ENCODE measurements at regions not wholly inside any gene's neighbourhood (a gene's known extent, or its start where the extent isn't known, plus 50 kb on each side); places are given as distances from the start of the nearest gene placed in this dataset.

GRCh38 chr3:24545887-24546286 lies 51.2 kb upstream of the THRB start:
- no peaks in the 10 kb centered on the region for H3K9me2 ChIP-seq (ENCODE audit: insufficient read depth, low read length)
- no peak overlapping the region for H2AFZ ChIP-seq (ENCODE audit: low read depth, low read length)
- H3K4me2 ChIP-seq (ENCODE audit: low read length): no peak overlapping the region
- no peak overlapping the region for H3K9ac ChIP-seq (ENCODE audit: low read length)
- no peaks in the 10 kb centered on the region for H3F3A ChIP-seq (ENCODE audit: insufficient read depth, low read length, poor library complexity, severe bottlenecking)
- H3K9me3 ChIP-seq (ENCODE audit: low read length): no peaks in the 10 kb centered on the region
- H3K36me3 ChIP-seq (ENCODE audit: insufficient read depth, low read length): no peaks in the 10 kb centered on the region
- no peaks in the 10 kb centered on the region for H3K79me2 ChIP-seq (replicated peaks; ENCODE audit: insufficient read depth, low read length)
- no peaks in the 10 kb centered on the region for H3K27me3 ChIP-seq (ENCODE audit: insufficient read depth, low read depth, low read length)
- H3K27ac ChIP-seq (ENCODE audit: low read length): no peak overlapping the region
- H4K20me1 ChIP-seq (ENCODE audit: insufficient read depth): no peaks in the 10 kb centered on the region
- H3K4me3 ChIP-seq (ENCODE audit: low read length): no peak overlapping the region
- TF ChIP-seq EP300 (conservative IDR thresholded peaks at IDR 0.05; ENCODE audit: poor library complexity, severe bottlenecking) (no peak), REST (IDR thresholded peaks at IDR 0.05; ENCODE audit: borderline replicate concordance) (no peak), EZH2 (IDR thresholded peaks at IDR 0.05; ENCODE audit: borderline replicate concordance, insufficient read depth, low read length, poor library complexity, severe bottlenecking) (no peak), SMC3 (conservative IDR thresholded peaks at IDR 0.05; ENCODE audit: poor library complexity) (no peak), POLR2AphosphoS5 (IDR thresholded peaks at IDR 0.05) (no peak)

- Histone ChIP-seq H3K4me3 (ENCODE audit: low read length) (no peak overlapping the region), H3F3A (ENCODE audit: insufficient read depth, low read length, poor library complexity, severe bottlenecking) (no peaks in the 10 kb centered on the region), H3K9me3 (ENCODE audit: low read length) (no peaks in the 10 kb centered on the region), H3K79me2 (replicated peaks; ENCODE audit: insufficient read depth, low read length) (no peaks in the 10 kb centered on the region), H3K36me3 (ENCODE audit: insufficient read depth, low read length) (no peaks in the 10 kb centered on the region), H4K20me1 (ENCODE audit: insufficient read depth) (no peaks in the 10 kb centered on the region), H2AFZ (ENCODE audit: low read depth, low read length) (no peak overlapping the region), H3K9me2 (ENCODE audit: insufficient read depth, low read length) (no peaks in the 10 kb centered on the region), H3K9ac (ENCODE audit: low read length) (no peak overlapping the region), H3K4me2 (ENCODE audit: low read length) (no peak overlapping the region), H3K27me3 (ENCODE audit: insufficient read depth, low read depth, low read length) (no peaks in the 10 kb centered on the region), H3K27ac (ENCODE audit: low read length) (no peak overlapping the region)
- no peak for TF ChIP-seq REST (IDR thresholded peaks at IDR 0.05; ENCODE audit: borderline replicate concordance)
- TF ChIP-seq EZH2 (IDR thresholded peaks at IDR 0.05; ENCODE audit: borderline replicate concordance, insufficient read depth, low read length, poor library complexity, severe bottlenecking): no peak
- no peak for TF ChIP-seq POLR2AphosphoS5 (IDR thresholded peaks at IDR 0.05)
- TF ChIP-seq EP300 (conservative IDR thresholded peaks at IDR 0.05; ENCODE audit: poor library complexity, severe bottlenecking): no peak
Measured at GRCh38 chr3:24548278-24548677, 53.6 kb upstream of the THRB start.

GRCh38 chr3:24550588-24550987 lies 55.9 kb upstream of the THRB start:
- H4K20me1 ChIP-seq (ENCODE audit: insufficient read depth): no peaks in the 10 kb centered on the region
- H2AFZ ChIP-seq (ENCODE audit: low read depth, low read length): no peak overlapping the region
- H3K9me2 ChIP-seq (ENCODE audit: insufficient read depth, low read length): no peaks in the 10 kb centered on the region
- H3K27ac ChIP-seq (ENCODE audit: low read length): no peak overlapping the region
- no peaks in the 10 kb centered on the region for H3F3A ChIP-seq (ENCODE audit: insufficient read depth, low read length, poor library complexity, severe bottlenecking)
- H3K9me3 ChIP-seq (ENCODE audit: low read length): no peaks in the 10 kb centered on the region
- H3K79me2 ChIP-seq (replicated peaks; ENCODE audit: insufficient read depth, low read length): no peaks in the 10 kb centered on the region
- no peaks in the 10 kb centered on the region for H3K36me3 ChIP-seq (ENCODE audit: insufficient read depth, low read length)
- no peak overlapping the region for H3K4me2 ChIP-seq (ENCODE audit: low read length)
- no peak overlapping the region for H3K4me3 ChIP-seq (ENCODE audit: low read length)
- TF ChIP-seq POLR2AphosphoS5 (IDR thresholded peaks at IDR 0.05) (no peak), REST (IDR thresholded peaks at IDR 0.05; ENCODE audit: borderline replicate concordance) (no peak), EZH2 (IDR thresholded peaks at IDR 0.05; ENCODE audit: borderline replicate concordance, insufficient read depth, low read length, poor library complexity, severe bottlenecking) (no peak), CTCF (IDR thresholded peaks at IDR 0.05; ENCODE audit: poor library complexity, severe bottlenecking) (no peak), MXI1 (conservative IDR thresholded peaks at IDR 0.05; ENCODE audit: poor library complexity, severe bottlenecking) (no peak), SMC3 (conservative IDR thresholded peaks at IDR 0.05; ENCODE audit: poor library complexity) (no peak), EP300 (conservative IDR thresholded peaks at IDR 0.05; ENCODE audit: poor library complexity, severe bottlenecking) (no peak), RAD21 (conservative IDR thresholded peaks at IDR 0.05) (no peak)
- H3K9ac ChIP-seq (ENCODE audit: low read length): no peak overlapping the region
- H3K27me3 ChIP-seq (ENCODE audit: insufficient read depth, low read depth, low read length): no peaks in the 10 kb centered on the region
